ENCODE measurements at regions not wholly inside any gene's neighbourhood (a gene's known extent, or its start where the extent isn't known, plus 50 kb on each side); places are given as distances from the start of the nearest gene placed in this dataset.

DNA sequence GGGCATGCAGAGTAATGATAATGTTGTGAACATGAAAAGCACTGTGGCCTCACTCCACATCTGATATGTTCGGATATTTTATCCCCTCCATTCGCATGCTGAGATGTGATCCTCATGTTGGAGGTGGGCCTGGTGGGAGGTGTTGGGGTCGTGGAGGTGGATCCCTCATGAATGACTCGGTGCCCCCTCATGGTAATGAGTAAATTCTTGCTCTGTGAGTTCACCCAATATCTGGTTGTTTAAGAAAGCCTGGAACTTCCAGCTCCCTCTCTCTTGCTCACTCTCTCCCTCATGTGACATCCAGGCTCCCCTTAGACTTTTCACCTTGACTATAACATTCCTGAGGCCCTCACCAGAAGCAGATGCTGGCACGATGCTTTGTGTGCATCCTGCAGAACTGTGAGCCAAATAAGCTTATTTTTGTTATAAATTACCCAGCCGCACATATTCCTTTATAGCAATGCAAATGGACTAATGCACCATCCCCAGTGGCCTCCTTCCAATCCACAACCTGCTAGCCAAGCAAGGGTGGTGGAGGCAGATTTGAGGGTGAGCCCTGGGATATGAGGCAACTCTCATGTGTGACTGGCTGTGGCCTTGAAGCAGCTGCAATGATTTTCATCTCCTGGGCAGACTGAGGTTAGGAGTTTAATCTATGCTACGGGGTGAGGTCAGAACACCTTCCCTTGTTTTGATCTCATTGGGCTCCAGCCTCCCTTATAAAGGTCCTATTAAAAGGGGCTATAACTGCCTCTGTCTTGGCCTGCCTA is 276.5 kb downstream of the ETS1 start:
- H3K27me3 Mint-ChIP-seq: no peaks in the 10 kb centered on the region
- DNase-seq: no peak
- H3K4me1 Mint-ChIP-seq: peaks cover 53% of the 10 kb centered on the region
- peaks cover 30% of the 10 kb centered on the region for H3K36me3 Mint-ChIP-seq (ENCODE audit: low read depth)
- peak overlapping the region; percentile 47 for H3K4me3 Mint-ChIP-seq
- intact Hi-C loops (cut with micrococcal nuclease): no loop called here
- peak overlapping the region; percentile 88 for H3K27ac Mint-ChIP-seq
- H3K9me3 Mint-ChIP-seq: peaks cover 20% of the 10 kb centered on the region

- H3K9me3 Mint-ChIP-seq: peaks cover 13% of the 10 kb centered on the region
- H3K4me1 Mint-ChIP-seq: peaks cover 58% of the 10 kb centered on the region
- peaks cover 23% of the 10 kb centered on the region for H3K36me3 Mint-ChIP-seq (ENCODE audit: low read depth)
- peak; percentile 59 for DNase-seq
- no peak overlapping the region for H3K4me3 Mint-ChIP-seq
- H3K27ac Mint-ChIP-seq: peak overlapping the region; percentile 88
- intact Hi-C loops (cut with micrococcal nuclease): no loop called here
- H3K27me3 Mint-ChIP-seq: no peaks in the 10 kb centered on the region
These were observed 277.4 kb downstream of the ETS1 start for GRCh38 chr11:128310005-128310404.

- no peak for DNase-seq
- Mint-ChIP-seq H3K4me1 (peaks cover 68% of the 10 kb centered on the region), H3K27ac (no peak overlapping the region), H3K36me3 (ENCODE audit: low read depth) (peaks cover 11% of the 10 kb centered on the region), H3K9me3 (peaks cover 6% of the 10 kb centered on the region), H3K4me3 (no peak overlapping the region), H3K27me3 (no peaks in the 10 kb centered on the region)
- intact Hi-C loops (cut with micrococcal nuclease): no loop called here
These were observed 278.6 kb downstream of the ETS1 start for GRCh38 chr11:128308794-128309193.

GRCh38 chr11:128305588-128305987 is 281.8 kb downstream of the ETS1 start:
- peak; percentile 75 for DNase-seq
- Mint-ChIP-seq H3K9me3 (peaks cover 3% of the 10 kb centered on the region), H3K4me3 (peak overlapping the region; percentile 81), H3K27ac (peak overlapping the region; percentile 93), H3K36me3 (ENCODE audit: low read depth) (peaks cover 1% of the 10 kb centered on the region), H3K4me1 (peaks cover 65% of the 10 kb centered on the region), H3K27me3 (no peaks in the 10 kb centered on the region)
- intact Hi-C loops (cut with micrococcal nuclease): no loop called here

GRCh38 chr11:128304666-128305485 is 282.5 kb downstream of the ETS1 start:
- peaks cover 62% of the 10 kb centered on the region for H3K4me1 Mint-ChIP-seq
- peak; percentile 82 for DNase-seq

GRCh38 chr11:128304116-128304515 is 283.2 kb downstream of the ETS1 start:
- intact Hi-C loops (cut with micrococcal nuclease): loop anchor here (5.0 kb wide), 1 partner anchor 188 kb away; no protein-coding TSS in a partner anchor
- Mint-ChIP-seq H3K36me3 (ENCODE audit: low read depth) (peaks cover 10% of the 10 kb centered on the region), H3K9me3 (peaks cover 3% of the 10 kb centered on the region), H3K27ac (peak overlapping the region; percentile 93), H3K27me3 (no peaks in the 10 kb centered on the region), H3K4me1 (peaks cover 62% of the 10 kb centered on the region), H3K4me3 (peak overlapping the region; percentile 81)
- peak; percentile 69 for DNase-seq

More at GRCh38 chr11:128304666-128305485, 282.5 kb downstream of the ETS1 start:
- peak overlapping the region; percentile 81 for H3K4me3 Mint-ChIP-seq
- intact Hi-C loops (cut with micrococcal nuclease): loop anchor here (5.0 kb wide), 1 partner anchor 187 kb away; no protein-coding TSS in a partner anchor
- peaks cover 3% of the 10 kb centered on the region for H3K36me3 Mint-ChIP-seq (ENCODE audit: low read depth)
- peaks cover 3% of the 10 kb centered on the region for H3K9me3 Mint-ChIP-seq
- H3K27ac Mint-ChIP-seq: peak overlapping the region; percentile 93
- no peaks in the 10 kb centered on the region for H3K27me3 Mint-ChIP-seq

DNA sequence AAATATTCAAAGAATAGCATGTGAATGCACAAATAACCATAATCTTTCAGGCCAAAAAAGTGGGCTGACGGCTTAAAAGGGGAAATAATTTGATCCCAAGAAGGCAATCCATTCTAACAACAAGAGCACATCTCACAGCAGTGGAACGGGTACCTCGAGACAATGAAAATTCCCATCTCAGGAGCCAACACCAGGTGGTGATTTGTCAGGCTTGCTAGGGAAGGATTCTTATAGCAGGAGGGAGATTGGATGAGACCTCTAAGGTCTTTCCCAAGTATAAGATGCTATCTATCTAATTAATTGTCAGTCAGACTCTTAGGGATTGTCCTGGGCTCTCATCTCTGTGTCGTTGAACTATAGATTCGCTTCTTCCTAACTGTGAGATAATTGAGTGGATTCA is 284.0 kb downstream of the ETS1 start:
- peak overlapping the region; percentile 93 for H3K27ac Mint-ChIP-seq

GRCh38 chr11:128302425-128303186 is 284.8 kb downstream of the ETS1 start:
- Mint-ChIP-seq H3K27ac (peak overlapping the region; percentile 93), H3K9me3 (peaks cover 3% of the 10 kb centered on the region), H3K4me3 (peak overlapping the region; percentile 81), H3K4me1 (peaks cover 70% of the 10 kb centered on the region), H3K36me3 (ENCODE audit: low read depth) (peaks cover 10% of the 10 kb centered on the region), H3K27me3 (no peaks in the 10 kb centered on the region)
- DNase-seq: peak; percentile 94
- intact Hi-C loops (cut with micrococcal nuclease): loop anchor here (1.0 to 5.0 kb wide), 7 partner anchors 10 to 190 kb away; no protein-coding TSS in a partner anchor

More for the DNA sequence above, 284.0 kb downstream of the ETS1 start:
- peaks cover 3% of the 10 kb centered on the region for H3K9me3 Mint-ChIP-seq
- peak overlapping the region; percentile 81 for H3K4me3 Mint-ChIP-seq
- peaks cover 10% of the 10 kb centered on the region for H3K36me3 Mint-ChIP-seq (ENCODE audit: low read depth)
- H3K4me1 Mint-ChIP-seq: peaks cover 67% of the 10 kb centered on the region
- H3K27me3 Mint-ChIP-seq: no peaks in the 10 kb centered on the region
- intact Hi-C loops (cut with micrococcal nuclease): loop anchor here (1.0 to 5.0 kb wide), 2 partner anchors 9 to 189 kb away; no protein-coding TSS in a partner anchor
- DNase-seq: peak; percentile 70

- Mint-ChIP-seq H3K27me3 (no peaks in the 10 kb centered on the region), H3K27ac (peak overlapping the region; percentile 93), H3K36me3 (ENCODE audit: low read depth) (peaks cover 10% of the 10 kb centered on the region), H3K4me3 (peak overlapping the region; percentile 81), H3K9me3 (peaks cover 3% of the 10 kb centered on the region), H3K4me1 (peaks cover 79% of the 10 kb centered on the region)
- peak; percentile 75 for DNase-seq
- intact Hi-C loops (cut with micrococcal nuclease): loop anchor here (1.0 to 5.0 kb wide), 6 partner anchors 11 to 191 kb away; no protein-coding TSS in a partner anchor
These were observed 285.6 kb downstream of the ETS1 start for GRCh38 chr11:128301756-128302155.

DNA sequence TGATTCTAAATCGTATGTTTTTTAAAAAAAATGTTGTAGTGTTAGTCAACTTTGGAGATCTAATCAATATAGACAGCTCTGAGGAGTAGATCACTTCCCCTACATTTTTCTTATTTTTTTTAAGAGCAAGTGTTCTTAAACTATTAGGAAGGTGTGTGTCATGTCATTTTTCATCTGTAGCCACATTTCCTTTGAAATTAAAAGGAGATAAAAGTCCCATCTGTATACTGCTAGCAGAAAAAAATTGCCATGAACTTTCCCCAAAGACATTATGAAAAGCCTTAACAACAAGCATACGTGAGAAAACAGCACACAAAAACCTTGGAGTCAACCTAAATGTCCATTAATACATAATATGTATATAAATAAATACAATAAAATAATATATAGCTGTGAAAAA is 286.6 kb downstream of the ETS1 start:
- intact Hi-C loops (cut with micrococcal nuclease): loop anchor here (5.0 kb wide), 1 partner anchor 192 kb away; no protein-coding TSS in a partner anchor
- peaks cover 9% of the 10 kb centered on the region for H3K36me3 Mint-ChIP-seq (ENCODE audit: low read depth)
- H3K4me3 Mint-ChIP-seq: peak overlapping the region; percentile 64
- H3K9me3 Mint-ChIP-seq: no peaks in the 10 kb centered on the region
- peak overlapping the region; percentile 95 for H3K27ac Mint-ChIP-seq
- peak; percentile 56 for DNase-seq
- no peaks in the 10 kb centered on the region for H3K27me3 Mint-ChIP-seq
- peaks cover 81% of the 10 kb centered on the region for H3K4me1 Mint-ChIP-seq

GRCh38 chr11:128299132-128299726 is 288.1 kb downstream of the ETS1 start:
- H3K27me3 Mint-ChIP-seq: no peaks in the 10 kb centered on the region
- peak overlapping the region; percentile 95 for H3K27ac Mint-ChIP-seq
- peaks cover 4% of the 10 kb centered on the region for H3K9me3 Mint-ChIP-seq
- intact Hi-C loops (cut with micrococcal nuclease): loop anchor here (2.0 kb wide), 1 partner anchor 330 kb away; no protein-coding TSS in a partner anchor
- peak overlapping the region; percentile 76 for H3K4me3 Mint-ChIP-seq
- DNase-seq: peak; percentile 75
- H3K4me1 Mint-ChIP-seq: peaks cover 80% of the 10 kb centered on the region
- H3K36me3 Mint-ChIP-seq (ENCODE audit: low read depth): peaks cover 20% of the 10 kb centered on the region

DNA sequence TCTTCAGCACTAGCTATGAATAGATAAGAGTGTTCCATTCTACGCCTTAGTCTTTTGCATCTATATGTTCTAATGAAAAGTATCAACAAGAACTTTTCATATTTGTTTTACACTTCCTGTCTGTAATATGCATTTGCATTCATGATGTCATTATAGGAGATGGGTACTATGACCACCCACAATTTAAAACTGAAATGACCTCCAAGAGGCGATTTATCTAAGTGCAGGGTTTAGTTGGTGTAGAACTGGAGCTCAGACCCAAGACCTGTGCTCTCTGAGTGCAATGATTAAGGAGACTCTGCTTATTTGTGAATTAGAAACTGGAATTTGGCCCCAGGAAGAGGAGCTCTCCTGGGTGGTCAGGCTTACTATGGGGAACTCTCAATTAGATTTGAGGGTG is 289.1 kb downstream of the ETS1 start:
- intact Hi-C loops (cut with micrococcal nuclease): loop anchor here (2.0 kb wide), 1 partner anchor 331 kb away; no protein-coding TSS in a partner anchor
- peaks cover 25% of the 10 kb centered on the region for H3K36me3 Mint-ChIP-seq (ENCODE audit: low read depth)
- H3K4me1 Mint-ChIP-seq: peaks cover 79% of the 10 kb centered on the region
- H3K27me3 Mint-ChIP-seq: no peaks in the 10 kb centered on the region
- H3K9me3 Mint-ChIP-seq: peaks cover 4% of the 10 kb centered on the region
- peak overlapping the region; percentile 76 for H3K4me3 Mint-ChIP-seq
- DNase-seq: peak; percentile 58
- peak overlapping the region; percentile 95 for H3K27ac Mint-ChIP-seq

Measured in activated CD4-positive, alpha-beta T cell treated with anti-CD3 and anti-CD28 coated beads, Interleukin-2, amount 10 ng/mL, durations not matched to agents 24 days and 14 days (primary cell).